ENCODE measurements at regions not wholly inside any gene's neighbourhood (a gene's known extent, or its start where the extent isn't known, plus 50 kb on each side); places are given as distances from the start of the nearest gene placed in this dataset.
"Not testable (repeated sequence)": the region's sequence is repeated elsewhere in the genome, so short reads cannot be mapped to it uniquely, and the experiment has no call there.

DNA sequence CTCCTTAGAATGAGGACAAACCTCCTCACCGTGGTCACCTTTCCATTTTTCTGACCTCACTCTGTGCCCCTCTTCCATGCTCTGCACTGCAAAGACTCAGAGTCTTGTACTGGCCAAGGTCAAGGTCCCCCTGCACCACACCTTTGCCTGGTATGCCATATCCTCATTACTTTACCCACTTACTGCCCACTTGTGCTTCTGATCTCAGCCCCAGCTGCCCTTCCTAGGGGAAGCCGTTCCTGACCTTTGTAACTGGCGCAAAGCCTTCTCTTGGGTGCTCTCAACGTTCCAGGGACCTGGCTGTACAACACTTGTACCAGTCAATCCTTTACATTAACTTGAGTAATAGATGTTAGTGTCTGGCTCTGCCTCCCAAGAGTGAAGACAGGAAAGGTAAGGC is 256.0 kb downstream of the SV2B start:
- no peak for ATAC-seq

DNA sequence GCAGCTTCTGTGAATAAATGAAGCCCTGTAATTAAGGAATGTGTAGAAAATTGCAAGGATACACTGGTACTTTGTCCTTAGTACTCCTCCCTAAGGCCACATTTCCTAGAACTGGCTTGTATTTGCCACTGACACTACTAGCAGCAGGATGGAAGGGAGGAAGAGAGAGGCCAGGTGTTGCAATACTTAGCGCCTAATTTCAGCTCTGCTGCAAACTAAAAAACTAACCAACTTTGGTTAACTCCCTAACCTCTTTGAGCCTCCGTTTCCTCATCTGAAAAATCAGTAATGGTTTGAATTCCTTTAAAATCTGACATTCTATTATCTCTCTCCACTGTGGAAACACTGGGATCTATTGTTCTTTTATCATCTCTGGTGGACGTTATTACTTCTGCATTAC is 257.0 kb downstream of the SV2B start:
- no peak for ATAC-seq

DNA sequence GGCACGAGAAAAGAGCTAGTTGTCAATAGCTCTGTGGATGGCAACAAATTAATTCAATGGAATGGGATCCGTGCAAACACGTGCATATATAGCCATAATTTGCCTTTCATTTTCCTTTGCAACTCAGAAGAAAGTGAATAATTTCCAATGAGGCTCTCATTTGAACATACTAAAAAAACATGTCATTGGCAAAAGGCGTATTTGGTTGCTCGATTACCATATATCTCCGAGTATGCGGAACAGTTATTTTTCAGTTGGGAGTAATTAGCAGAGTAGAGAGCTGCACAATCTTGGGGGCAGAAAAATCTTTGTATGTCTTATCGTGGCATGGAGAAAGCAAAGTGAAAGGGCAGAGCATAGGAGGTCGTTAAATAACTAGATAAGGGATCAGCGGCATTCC is 257.4 kb downstream of the SV2B start:
- no peak for ATAC-seq

DNA sequence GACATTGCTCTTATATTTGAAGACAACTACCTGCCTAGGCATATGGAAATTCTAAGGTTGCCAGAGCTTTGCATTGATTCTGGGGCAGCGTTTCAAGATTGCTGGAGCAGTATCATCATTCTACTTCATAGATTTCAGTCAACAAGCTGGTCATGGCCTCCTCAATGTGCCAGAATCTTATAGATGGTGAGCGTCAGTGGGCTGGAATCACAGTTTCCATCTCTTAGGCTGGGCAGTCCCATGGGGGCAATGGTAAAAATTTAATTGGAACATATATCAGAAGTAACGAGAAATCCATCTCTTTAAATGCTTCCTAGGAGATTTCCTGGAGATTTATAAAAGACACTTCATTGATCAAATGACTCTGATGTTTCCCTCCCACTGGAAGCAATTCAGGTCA is 258.3 kb downstream of the SV2B start:
- ATAC-seq, result no peak

DNA sequence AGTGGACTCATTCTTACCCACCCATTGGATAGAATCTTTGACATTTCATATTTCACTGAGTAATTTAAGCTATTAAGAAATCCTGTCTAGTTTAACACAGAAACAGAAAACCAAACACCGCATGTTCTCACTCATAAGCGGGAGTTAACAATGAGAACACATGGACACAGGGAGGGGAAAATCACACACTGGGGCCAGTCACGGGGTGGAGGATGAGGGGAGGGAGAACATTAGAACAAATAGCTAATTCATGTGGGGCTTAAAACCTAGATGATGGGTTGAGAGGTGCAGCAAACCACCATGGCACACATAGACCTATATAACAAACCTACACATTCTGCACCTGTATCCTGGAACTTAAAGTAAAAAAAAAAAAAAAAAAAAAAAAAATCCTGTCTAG is 261.6 kb downstream of the SV2B start:
- ATAC-seq, result not testable (repeated sequence)

- ATAC-seq, result no peak
Measured at GRCh38 chr15:91366111-91366510, 266.1 kb downstream of the SV2B start.

GRCh38 chr15:91368611-91369010 is 268.6 kb downstream of the SV2B start:
- no peak for ATAC-seq

DNA sequence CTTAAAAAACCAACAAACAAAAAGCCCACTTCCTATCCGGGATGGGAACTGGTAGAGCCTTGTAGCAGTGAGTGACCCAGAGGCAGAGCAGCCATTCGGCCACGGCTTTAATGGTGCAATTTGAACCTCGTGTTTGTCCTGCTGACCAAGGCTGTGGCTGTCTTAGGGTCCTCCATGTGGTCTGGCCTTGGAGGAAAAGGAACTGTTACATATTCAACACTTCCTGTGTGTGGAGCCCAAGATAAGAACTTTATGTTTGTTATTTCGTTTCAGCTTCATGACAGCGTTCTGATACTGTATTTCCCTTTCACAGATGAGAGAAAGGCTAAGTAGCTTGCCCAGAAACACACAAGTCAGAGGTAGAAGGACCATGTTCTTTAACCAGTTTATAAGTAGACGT is 269.8 kb downstream of the SV2B start:
- ATAC-seq, result no peak

GRCh38 chr15:91371345-91371744 is 271.3 kb downstream of the SV2B start:
- peak; percentile 35 to 63 for ATAC-seq

DNA sequence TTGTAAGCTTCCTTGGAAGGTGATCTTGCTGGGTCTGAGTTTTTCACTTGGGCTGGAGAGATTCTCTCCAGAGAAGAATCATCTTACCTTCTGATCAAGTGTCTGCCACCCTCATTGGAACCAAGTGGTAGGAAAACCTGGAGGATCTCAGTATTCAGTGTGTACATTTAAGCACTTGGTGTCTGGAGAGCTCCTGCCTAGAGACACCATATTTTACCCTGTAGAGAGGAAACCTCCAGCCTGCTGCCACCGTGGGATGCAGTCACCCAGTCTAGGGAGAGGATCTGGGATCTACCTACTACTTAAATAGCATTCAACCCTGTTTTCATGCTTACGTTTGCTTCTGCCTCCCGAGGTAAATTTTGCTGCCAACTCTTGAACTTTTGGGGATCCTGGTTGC is 274.3 kb downstream of the SV2B start:
- no peak for ATAC-seq

- ATAC-seq, result no peak
Measured at GRCh38 chr15:91376038-91376437, 276.0 kb downstream of the SV2B start.

- ATAC-seq, result no peak
Measured at GRCh38 chr15:91380114-91380513, 280.1 kb downstream of the SV2B start.

DNA sequence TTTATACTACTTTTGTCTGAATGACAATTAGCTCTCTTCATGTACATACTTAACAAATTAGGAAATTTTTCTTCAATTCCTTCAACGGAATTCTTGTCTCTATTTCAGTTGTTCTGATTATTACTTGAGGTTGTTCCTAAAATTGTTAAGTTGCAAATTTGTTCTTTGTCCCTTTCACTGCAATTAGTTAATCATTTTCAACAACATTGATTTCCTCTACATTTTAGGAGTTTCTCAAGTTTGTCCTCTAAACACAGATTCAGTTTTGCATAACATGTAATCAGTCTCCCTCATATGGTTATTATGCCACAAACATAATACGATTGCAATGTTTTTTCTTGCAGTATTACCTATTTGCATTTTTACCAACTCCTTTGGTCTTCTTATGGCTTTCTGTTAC is 283.5 kb downstream of the SV2B start:
- no peak for ATAC-seq

DNA sequence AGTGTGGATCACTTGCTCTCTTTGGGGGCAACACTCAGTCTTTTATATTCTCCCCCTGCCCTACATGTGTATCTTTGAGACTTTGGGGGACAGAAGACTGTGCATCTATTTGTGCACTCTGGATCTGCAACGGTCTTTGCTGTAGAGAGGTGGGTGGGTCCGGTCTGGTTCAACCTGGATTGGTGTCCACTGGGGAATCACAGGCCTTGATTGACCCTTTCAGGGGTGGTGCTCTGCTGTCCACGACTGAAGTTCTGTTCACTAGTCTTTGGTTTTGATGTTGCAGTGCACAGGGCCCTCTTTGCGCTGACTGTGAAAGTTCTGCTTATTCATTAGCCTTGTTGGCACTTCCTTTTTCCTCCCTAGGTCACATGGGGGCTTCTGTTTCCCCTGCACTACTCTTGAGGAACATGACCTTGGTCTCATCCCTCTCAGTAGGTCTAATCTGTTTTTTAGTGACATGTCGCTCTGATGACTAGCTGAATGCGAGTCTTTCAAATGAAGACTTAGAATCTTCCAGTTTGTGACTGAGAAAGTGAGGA is 284.2 kb downstream of the SV2B start:
- ATAC-seq, result no peak

DNA sequence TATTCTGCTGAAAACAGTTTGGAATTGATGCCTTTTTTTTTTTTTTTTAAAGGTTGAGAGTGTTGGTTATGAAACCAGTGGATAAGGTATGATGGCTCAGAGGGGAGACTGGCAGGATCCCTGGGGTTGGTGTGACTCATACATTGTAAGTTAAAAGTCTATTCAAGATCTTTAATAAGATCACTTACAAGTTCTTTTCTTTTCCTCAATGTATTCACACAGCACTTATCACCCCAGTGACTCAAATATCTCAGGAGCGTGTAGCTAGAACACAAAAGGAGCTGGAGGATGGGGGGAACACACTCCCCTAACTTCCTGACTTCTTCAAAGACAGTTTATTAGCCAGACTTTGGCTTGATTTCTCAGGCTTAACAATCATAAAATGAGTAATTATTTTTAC is 285.3 kb downstream of the SV2B start:
- peak; percentile 17 to 55 for ATAC-seq

DNA sequence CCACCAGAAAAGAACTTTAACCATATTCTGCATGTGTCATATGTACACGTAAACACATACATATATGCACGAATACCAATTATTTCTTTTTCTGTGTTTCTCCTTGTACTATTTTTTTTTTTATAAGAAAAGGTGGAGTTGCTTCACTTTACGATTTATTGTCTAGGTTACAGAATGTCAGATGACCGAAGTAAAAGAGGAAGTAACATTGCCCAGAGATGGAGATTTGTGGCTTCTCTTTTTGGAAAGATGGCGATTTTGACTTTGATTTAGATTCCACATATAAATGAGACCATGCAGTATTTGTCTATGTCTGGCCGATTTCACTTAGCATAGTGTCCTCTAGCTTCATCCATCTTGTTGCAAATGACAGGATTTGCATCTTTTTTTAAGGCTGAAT is 293.1 kb downstream of the SV2B start:
- ATAC-seq, result no peak

DNA sequence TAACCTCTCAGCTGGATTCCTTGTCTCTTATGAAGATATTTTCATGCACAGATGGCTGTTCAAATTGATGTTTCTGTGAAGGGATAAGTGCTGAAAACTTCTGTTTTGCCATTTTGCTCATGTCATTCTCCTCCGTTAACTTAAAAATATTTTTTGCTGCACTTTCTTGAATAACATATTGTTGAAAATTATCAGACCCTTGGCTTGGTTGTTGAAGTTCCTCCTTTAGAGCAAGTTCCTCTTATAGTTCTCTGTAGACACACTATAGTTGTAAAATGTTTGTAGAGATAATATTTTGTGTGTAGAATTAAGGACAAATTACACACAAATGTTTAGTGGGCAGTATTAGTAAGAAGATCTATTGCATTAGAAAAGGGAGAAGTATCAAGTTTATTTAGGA is 300.4 kb downstream of the SV2B start:
- no peak for ATAC-seq

DNA sequence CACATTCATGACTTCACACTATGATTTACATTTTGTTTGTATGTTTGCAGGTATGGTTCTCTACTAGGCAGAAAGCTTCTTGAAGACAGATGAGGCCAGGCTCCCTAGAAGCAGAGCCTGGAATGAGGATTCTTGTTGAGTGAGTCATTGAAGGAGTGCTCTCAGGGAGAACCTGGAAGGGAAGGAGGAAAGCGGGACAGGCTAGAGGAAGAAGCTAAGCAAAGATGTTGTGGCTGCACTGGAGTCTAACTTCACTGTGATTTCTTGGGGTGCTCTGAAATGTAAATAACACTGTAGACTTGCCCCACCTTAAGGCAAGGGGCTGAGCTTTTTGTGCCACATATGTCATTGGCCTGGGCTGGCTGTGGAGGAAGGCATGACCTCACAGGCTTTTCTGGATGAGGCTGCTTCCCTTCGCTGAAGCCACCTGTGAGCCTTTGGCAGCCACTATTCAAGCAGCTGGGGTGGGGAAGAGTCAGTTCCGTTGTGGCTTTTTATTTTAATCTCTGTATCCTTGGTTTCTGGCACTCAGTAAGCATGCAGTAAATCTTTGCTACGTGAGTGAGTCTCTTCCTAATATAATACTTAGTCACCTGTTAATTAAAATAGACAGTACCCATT is 307.3 kb downstream of the SV2B start:
- no peak for ATAC-seq

DNA sequence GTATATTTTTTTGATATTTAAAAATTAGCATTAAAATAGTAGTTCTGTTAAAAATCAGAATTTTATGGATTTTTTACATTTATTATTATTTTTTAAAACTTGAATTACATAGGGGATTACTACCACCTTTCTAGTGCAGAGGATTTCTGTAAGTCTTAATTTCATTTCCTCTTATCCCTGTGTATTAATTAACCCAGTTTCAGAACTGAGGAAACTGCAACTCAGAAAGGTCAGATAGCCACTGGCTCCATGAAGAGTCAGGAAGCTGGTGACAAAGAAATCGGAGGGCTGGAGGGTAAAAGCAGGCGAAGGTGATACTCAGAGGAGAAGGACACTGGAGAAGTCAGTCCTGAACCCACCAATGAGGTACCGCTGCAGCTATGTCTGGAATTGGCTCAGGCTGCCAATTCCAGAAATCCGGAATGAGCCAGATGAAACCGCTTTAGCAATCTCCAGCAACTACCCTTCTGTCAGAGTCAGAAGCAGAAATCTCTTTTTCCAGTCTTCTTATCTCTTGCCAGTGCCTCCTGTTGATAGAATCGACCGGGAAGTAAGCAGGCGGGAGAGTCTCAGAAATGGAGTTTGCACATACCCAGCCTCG is 308.5 kb downstream of the SV2B start:
- no peak for ATAC-seq

GRCh38 chr15:91409387-91409786 is 309.3 kb downstream of the SV2B start:
- ATAC-seq, result no peak

GRCh38 chr15:91411586-91411985 is 311.5 kb downstream of the SV2B start:
- no peak for ATAC-seq

DNA sequence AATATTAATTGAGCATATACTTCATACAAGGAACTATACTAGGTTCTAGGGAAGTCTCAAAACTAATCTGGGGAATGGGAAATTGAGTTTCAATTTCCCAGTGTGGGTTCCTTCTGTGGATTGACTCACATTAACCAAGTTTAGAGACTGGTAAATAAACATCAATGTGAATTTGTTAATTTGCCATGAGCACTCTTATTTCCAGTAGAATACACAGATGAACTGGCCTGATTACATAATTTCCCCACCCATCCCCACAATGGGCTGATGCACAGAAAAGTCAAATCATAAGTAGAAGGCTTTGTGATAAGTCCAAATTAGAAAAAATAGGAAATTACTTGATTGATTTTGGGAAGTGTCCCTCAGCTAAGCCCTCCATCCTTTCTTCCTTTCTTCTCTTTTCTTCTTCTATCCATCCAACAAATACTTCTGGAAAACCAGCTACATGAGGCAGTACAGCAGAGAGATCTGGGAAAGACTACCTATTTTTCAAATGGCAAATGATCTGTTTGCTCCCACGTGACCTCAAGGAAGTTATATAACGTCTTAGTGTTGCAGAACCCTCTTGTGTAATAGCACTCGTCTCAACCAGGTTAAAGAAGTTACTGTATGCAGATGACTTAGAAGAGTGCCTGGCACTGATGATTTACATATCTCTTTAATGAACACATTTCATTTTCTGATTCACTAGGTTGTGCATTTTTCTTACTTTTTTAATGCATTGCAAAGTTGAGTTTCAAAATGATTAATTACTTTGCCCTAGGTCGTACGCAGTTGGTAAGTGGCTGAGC is 312.3 kb downstream of the SV2B start:
- ATAC-seq, result no peak

DNA sequence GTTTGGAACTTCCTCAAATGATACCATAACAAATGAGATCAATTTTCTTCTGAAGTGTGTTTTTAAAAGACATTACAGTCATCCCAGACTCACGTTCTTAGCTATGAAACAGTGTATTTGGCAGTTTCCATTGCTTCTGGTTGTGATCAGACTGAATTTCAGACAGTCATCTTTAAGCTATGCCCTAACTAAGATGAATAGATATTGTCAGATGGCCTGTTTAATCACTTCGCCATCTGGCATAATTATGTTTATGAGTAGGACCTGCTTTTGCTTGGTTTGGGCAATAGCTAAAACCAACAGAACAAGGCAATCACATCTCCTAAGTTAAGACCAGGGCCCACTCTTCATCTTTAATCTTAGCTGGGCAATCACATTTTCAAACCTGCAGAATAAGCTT is 313.1 kb downstream of the SV2B start:
- ATAC-seq, result no peak

DNA sequence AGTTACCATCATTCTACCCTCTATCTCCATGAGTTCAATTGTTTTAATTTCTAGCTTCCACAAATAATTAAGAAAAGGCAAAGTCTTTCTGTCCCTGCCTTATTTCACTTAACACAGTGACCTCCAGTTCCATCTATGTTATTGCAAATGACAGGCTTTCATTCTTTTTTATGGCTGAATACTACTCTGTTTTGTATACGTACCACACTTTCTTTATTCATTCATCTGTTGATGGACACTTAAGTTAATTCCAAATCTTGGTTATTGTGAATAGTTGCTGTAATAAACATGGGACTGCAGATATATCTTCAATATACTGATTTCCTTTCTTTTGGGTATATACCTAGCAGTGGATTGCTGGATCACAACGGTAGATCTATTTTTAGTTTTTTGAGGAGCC is 314.1 kb downstream of the SV2B start:
- no peak for ATAC-seq

Measured in activated CD4-positive, CD25-positive, alpha-beta regulatory T cell treated with anti-CD3 and anti-CD28 coated beads, Interleukin-2, amount 50 U/mL, for 24 hours (primary cell).